Endothelial cell of hepatic sinusoid (primary cell): ENCODE measurements at regions not wholly inside any gene's neighbourhood (a gene's known extent, or its start where the extent isn't known, plus 50 kb on each side); places are given as distances from the start of the nearest gene placed in this dataset.
"Not testable (repeated sequence)": the region's sequence is repeated elsewhere in the genome, so short reads cannot be mapped to it uniquely, and the experiment has no call there.

Experiments used
- in situ Hi-C: cut with HindIII; loops from 2 replicates; pipeline ENCODE4 v1.10.0; 2017; ENCODE audit warnings: low sequenced_read_pairs

- in situ Hi-C loops: no loop called here
Observed at GRCh38 chr6:22737331-22737730, 168.0 kb downstream of the HDGFL1 start.

DNA sequence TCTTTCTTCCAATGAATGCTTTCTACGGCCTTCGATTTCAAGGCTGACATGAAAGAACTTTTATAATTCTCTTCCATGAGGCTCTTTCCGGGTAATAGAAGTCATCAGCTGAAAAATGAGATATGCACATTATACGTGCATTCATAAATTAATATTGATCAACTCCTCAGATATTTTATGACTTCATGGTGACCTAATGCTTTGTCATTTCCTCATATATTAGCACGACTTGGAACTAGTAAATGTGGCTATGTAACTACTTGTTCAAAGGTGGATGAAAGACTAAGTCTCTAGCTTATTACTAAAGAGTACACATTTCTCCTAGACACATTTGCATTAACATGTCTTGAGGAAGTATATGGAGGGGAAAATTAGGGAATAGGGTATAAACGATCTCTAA, 168.8 kb downstream of the HDGFL1 start:
- in situ Hi-C loops: no loop called here

DNA sequence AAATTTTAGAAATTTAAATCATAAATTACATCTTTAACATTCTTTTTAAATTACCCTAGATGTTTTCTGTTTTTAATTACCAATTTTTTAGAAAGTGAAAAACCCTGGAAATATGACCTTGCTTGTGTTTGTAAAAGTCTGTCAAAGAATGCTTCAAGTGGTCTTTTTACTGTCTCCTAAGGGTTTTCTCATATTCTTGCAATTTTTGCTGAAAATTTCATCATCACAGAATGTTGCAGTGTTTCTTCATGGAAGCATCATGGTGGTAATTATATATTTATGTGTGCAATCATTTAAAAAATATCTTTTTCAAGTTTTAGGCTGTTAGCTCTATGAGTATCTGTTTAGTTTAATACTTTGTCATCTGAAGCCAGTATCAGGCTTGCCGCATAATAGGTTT, 178.2 kb downstream of the HDGFL1 start:
- in situ Hi-C loops: no loop called here

DNA sequence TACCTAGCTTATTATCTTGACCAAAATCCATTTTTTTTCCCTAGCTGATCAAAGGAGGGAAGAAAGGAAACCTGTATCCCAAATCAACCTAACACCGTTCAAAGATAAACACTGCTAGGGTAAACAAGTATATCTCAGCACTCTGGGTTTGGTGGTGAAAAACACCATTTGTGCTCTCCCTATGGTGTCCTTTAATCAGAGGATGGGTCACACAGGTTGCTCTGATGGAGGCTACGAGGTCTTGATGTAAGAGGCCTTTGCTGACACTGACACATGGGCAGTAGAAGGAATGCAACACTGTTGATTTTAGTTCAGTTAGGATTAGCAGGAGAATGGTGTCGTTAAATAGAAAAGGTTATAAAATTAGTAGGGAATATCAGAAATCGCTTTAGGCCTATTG, 179.3 kb downstream of the HDGFL1 start:
- in situ Hi-C loops: no loop called here

DNA sequence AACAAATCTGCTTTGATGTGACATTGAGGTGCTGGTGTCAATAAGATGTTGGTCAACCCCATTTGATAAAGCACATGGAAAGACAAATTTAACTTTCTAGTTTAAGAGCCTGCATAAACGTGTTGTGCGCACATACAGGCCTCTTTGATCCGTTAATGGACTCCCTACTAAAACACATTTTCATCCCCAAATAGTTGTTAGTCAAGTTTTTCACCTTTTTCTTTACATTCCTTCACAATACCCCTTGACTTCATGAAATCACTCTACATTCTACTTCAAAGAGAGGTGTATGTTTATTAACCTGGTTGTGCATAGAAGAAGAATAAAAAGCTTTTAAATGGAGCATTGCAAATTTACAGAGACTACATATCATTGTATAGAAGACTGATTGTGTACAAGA, 180.3 kb downstream of the HDGFL1 start:
- in situ Hi-C loops: no loop called here

GRCh38 chr6:22751223-22751622, 181.9 kb downstream of the HDGFL1 start:
- in situ Hi-C loops: no loop called here

- in situ Hi-C loops: no loop called here
Observed at GRCh38 chr6:22752522-22752921, 183.2 kb downstream of the HDGFL1 start.

DNA sequence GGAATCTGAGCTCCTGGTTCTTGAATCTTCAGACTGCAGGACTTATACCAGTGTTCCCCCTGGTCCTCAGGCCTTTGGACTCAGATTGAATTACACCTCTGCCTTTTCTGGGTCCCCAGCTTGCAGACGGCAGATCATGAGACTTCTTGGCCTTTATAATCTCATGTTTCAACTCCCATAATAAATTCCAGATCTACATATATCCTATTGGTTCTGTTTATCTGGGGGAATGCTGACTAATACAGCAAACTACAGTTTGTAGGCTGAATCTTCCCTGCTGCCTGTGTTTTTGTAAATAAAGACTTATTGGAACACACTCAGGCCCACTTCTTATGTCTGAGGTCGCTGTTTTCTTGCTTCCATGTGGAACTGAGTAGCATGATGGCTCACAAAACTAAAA, 184.7 kb downstream of the HDGFL1 start:
- in situ Hi-C loops: no loop called here

DNA sequence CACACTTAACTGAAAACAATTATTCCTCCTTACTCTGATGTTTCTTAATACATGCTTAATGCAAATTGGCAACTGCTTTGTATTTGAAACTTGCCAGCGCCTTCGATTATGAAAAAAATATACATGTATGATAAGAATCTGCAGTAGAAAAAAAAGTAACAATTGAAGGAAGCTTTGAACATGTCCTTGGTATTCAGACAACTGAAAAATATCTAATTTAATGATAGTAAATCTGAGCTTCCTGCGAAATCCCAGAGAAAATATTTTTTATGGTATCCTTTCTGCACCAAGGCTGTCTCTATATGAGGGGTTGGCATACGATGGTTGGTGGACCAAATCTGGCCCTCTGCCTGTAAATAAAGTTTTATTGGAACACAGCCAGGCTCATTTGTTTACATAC, 186.2 kb downstream of the HDGFL1 start:
- in situ Hi-C loops: no loop called here

- in situ Hi-C loops: no loop called here
Observed at GRCh38 chr6:22756365-22756764, 187.0 kb downstream of the HDGFL1 start.

DNA sequence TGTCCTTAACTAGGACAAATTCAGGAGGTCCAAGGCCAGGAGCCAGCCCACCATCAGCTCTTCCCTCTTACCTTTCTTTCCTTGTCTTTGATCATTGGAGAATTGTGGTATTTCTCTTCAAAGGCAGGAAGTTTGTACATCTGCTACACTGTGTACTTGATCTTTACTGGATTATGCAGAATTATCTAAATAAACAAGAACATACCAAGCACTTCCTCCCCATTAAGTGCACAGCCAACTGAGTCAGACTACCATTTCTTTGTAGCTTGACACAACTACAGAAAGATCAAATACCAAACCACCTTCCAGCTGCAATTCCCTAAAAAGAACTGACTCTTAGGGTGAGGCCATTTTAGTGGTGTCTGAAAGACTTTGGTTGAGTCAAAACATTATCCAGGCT, 195.1 kb downstream of the HDGFL1 start:
- in situ Hi-C loops: no loop called here

DNA sequence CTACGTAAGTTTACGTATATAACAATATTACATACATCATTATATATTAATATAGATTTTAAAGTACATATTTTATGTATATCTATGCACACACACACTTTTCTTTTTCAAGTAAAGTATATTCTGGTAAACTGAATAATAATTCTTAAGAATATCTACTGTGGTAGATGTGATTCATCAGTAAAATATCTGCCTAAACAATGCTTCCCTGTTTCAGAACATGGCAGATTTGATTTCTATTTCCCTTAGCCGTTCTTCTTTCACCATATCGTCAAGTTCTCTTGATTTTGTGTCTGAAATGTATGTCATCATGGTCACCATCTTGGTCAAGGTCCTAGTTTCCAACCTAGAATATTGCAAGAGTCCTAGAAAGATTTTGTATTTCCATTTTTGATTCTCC, 195.6 kb downstream of the HDGFL1 start:
- in situ Hi-C loops: no loop called here

DNA sequence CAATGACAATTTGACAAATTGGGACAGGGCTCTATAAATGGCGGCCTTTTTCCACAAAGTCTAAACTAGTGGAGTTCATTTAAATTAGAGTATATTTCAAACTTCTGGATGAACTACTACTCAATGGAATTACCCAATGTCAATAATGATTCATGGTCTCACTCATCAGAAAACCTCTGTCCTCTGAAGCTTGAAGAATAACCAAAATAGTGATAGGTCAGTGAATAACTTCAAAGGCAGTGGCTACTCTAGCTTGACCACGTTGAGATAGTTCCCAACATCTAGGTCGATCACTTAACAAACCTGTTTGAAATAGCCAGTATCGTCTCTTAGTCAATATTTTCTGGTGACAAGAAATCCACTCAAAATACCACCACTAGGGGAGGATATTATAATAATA, 197.6 kb downstream of the HDGFL1 start:
- in situ Hi-C loops: no loop called here

DNA sequence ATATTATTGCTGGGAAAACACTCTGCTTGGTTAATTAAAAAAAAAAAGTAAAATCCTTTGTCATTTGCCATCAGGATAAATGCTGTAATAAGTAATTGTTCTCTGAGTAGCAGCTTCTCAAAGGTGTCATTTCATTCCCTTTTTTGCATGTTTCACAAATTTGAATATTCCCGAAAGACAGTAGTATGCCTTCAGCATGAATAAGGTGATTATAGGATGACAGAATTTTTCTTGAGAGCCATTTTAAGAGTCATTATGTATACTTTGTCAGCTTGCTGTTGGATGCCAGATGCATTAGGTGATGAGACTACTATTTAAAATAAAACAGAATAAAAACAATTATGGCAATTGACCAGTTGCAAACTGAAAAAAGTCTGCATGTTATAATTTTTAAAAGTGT, 200.7 kb downstream of the HDGFL1 start:
- in situ Hi-C loops: no loop called here

DNA sequence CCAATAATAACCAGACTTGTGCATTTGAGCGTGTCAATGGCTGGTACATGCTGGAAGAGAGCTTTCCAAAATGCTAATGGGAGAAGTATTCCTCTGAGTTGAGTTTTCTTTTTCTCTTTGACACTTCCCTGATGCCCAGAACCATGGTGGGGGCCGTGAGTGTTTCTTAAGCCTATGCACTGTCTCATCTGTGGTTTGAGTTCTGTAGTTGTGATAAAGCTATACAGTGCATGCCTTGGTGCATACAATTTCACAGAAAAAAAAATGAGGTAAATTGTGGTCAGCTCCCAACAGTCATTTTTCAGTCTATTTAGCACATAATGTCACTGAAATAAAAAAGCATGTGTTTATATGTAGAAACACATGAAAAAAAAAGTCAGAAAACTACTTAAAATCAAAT, 204.8 kb downstream of the HDGFL1 start:
- in situ Hi-C loops: no loop called here

DNA sequence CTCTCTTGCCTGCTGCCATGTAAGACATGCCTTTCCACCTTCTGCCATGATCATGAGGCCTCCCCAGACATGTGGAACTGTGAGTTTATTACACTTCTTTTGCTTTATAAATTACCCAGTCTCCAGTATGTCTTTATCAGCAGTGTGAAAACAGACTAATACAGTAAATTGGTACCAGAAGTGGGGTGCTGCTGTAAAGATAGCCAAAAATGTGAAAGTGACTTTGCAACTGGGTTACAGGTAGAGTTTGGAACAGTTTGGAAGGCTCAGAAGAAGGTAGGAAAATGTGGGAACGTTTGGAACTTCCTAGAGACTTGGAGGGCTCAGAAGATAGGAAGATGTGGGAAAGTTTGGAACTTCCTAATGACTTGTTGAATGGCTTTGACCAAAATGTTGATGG, 209.1 kb downstream of the HDGFL1 start:
- in situ Hi-C loops: not testable (repeated sequence)

DNA sequence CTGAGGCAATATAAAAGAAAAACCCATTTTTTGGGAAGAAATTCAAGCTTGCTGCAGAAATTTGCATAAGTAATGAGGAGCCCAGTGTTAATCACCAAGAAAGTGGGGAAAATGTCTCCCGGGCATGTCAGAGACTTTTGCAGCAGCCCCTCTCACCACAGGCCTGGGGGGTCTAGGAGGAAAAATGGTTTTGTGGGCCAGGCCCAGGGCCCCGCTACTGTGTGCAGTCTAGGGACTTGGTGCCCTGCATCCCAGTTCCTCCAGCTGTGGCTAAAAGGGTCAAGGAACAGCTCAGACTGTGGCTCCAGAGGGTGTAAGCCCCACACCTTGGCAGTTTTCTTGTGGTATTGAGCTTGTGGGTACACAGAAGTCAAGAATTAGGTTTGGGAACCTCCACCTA, 209.7 kb downstream of the HDGFL1 start:
- in situ Hi-C loops: no loop called here

DNA sequence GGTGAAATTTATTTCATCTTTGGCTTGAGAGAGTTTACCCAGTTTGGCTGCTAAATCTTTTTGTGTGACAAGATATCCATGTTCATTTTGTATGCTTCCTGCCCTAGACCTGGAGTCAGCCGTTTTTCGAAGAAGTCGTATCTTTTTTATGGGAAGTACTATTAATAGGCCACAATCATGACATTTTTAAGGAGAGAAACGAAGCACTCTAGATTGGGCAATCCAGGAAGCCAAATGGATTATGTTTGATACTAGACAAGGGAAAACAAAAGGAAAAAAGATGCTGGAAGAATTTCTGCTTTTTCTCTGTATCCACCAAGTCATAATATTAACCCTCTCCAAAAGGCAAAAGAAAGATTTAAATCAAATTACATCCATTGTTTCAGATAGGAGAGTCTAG, 214.6 kb downstream of the HDGFL1 start:
- in situ Hi-C loops: no loop called here

GRCh38 chr6:22784601-22785410, 215.4 kb downstream of the HDGFL1 start:
- in situ Hi-C loops: no loop called here

- in situ Hi-C loops: no loop called here
Observed at GRCh38 chr6:22788038-22788437, 218.7 kb downstream of the HDGFL1 start.

DNA sequence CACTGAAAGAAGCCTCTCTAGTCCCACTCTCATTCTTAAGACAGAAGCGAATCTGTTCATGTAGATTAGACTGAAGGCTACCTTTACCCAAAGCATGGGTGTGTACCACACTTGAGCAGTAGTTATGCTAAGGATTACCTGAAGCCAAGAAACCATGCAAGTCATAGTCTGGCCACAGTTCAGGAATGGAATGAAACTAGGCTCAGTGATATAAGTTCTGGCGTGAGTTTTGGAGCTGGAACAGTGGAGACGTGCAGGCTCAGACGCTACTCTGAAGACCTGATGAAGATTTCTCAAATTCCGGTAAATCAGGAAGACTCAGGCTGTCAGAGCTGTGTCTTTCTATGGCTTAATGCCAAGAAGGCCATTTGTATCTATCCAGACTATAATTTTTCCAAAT, 219.9 kb downstream of the HDGFL1 start:
- in situ Hi-C loops: no loop called here

- in situ Hi-C loops: no loop called here
Observed at GRCh38 chr6:22794844-22795243, 225.5 kb downstream of the HDGFL1 start.

GRCh38 chr6:22800451-22800850, 231.1 kb downstream of the HDGFL1 start:
- in situ Hi-C loops: no loop called here
